ENCODE measurements at regions not wholly inside any gene's neighbourhood (a gene's known extent, or its start where the extent isn't known, plus 50 kb on each side); places are given as distances from the start of the nearest gene placed in this dataset.

DNA sequence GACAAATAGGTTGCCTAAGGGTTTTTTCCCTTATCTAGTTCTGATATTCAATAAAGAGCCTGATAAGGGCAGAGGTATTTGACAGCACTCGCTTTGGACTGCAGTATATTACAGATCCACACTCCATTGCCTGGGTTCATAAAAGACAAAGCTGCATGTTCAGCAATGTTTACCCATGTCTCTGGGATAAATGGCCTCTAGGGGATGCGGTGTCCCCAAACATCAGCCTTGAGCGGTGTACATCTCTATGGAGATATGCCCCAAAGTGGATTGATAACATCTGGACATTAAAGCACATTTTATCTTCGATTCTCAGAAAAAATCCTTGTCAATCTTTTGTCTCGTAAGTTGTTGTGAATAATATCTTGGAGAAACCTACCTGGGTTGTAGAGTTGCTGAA is 660.8 kb upstream of the AADAT start:
- no peak for DNase-seq (ENCODE audit: low read depth)
- no peak for TF ChIP-seq CTCF (conservative IDR thresholded peaks at IDR 0.05; ENCODE audit: low read depth, low read length)

GRCh38 chr4:170748975-170749374 is 659.2 kb upstream of the AADAT start:
- no peak overlapping the region for H3K4me3 ChIP-seq (ENCODE audit: low read length)
- DNase-seq (ENCODE audit: low read depth), result no peak
- TF ChIP-seq CTCF (conservative IDR thresholded peaks at IDR 0.05; ENCODE audit: low read depth, low read length), result no peak

More for the DNA sequence above, 660.8 kb upstream of the AADAT start:
- no peak overlapping the region for H3K4me3 ChIP-seq (ENCODE audit: low read length)

- no peak overlapping the region for H3K4me3 ChIP-seq (ENCODE audit: low read length)
- no peak for DNase-seq (ENCODE audit: low read depth)
- no peak for TF ChIP-seq CTCF (conservative IDR thresholded peaks at IDR 0.05; ENCODE audit: low read depth, low read length)
Measured at GRCh38 chr4:170743633-170744032, 653.9 kb upstream of the AADAT start.

DNA sequence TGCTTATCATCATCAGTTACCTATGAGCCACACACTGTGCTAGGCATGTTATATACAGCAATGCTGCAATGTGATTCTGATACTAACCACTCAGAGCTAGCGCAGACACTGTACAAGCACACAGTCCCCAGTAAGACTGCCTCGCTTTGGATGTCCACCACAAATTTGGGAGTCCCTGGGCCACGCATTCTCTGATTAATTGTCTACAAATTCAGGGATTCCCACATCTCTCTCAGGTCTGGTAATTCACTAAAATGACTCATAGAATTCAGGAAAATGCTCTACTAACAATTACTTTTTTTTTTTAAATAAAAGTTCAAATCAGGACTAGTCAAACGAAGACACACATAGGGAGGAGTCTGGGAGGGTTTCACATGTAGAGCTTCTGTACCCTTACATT is 652.1 kb upstream of the AADAT start:
- H3K4me3 ChIP-seq (ENCODE audit: low read length), result no peak overlapping the region
- DNase-seq (ENCODE audit: low read depth), result no peak
- no peak for TF ChIP-seq CTCF (conservative IDR thresholded peaks at IDR 0.05; ENCODE audit: low read depth, low read length)

DNA sequence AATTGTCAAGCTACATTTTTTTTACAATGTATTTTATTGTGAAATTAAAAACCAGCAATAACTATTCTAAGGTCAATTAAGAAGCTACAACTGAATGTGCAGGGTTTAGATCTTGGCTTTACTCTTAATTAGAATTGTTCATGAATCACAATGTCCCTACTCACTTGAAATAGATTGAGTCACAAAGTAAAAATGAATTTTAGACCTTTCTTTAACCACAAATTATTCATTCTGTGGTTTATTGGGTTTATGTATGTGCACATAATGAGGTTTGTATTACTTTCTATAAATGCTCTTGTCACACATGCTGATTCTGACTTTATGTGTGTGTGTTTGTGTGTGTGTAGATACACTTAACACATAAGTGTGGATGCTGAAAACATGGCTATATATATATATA is 647.0 kb upstream of the AADAT start:
- no peak for TF ChIP-seq CTCF (conservative IDR thresholded peaks at IDR 0.05; ENCODE audit: low read depth, low read length)
- no peak overlapping the region for H3K4me3 ChIP-seq (ENCODE audit: low read length)
- DNase-seq (ENCODE audit: low read depth), result no peak

DNA sequence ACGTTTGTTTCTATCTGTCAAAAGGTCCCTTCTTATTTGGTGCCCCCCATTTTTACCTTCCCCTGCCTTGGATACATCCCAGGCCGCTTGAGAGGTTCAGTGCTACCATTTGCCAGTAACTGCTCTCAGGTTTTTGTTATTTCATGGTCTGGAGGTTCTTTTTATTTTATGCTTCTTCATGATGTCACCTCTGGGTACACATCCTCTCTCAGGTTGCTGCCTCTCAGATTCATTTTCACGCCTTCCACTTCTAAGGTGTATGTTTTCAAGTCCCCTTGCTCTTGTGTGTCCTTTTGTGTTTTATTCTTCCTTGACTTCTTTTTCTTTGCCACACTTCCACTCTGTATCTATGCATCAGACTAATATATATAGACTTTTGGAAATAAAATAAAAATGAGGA is 640.1 kb upstream of the AADAT start:
- H3K4me3 ChIP-seq (ENCODE audit: low read length), result no peak overlapping the region
- no peak for DNase-seq (ENCODE audit: low read depth)
- no peak for TF ChIP-seq CTCF (conservative IDR thresholded peaks at IDR 0.05; ENCODE audit: low read depth, low read length)

DNA sequence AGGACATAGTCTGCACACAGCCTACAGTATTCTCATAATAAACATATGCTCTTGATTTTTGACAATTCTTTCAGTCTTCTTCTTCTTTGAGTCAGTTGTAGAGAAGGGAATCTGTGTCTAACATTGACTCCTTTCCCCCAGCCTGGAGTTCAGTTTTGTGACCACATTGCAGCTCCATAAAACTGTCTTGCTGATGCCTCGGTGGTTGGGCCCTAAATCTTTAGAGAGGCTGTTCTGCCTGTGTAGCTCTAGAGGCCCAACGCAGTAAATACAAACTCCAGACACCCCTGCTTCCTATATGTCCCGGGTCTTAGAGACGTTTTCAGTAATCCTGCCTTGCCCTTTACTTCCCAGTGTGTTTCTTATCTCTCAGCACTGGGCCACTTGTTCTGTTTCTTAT is 639.5 kb upstream of the AADAT start:
- DNase-seq (ENCODE audit: low read depth), result no peak
- TF ChIP-seq CTCF (conservative IDR thresholded peaks at IDR 0.05; ENCODE audit: low read depth, low read length), result no peak
- no peak overlapping the region for H3K4me3 ChIP-seq (ENCODE audit: low read length)

Measured in retinal pigment epithelial cell (primary cell).